GM23338 (cell line): ENCODE measurements at regions not wholly inside any gene's neighbourhood (a gene's known extent, or its start where the extent isn't known, plus 50 kb on each side); places are given as distances from the start of the nearest gene placed in this dataset.

ENCODE experiments used
- EZH2phosphoT487 ChIP-seq: fragments of 200-600 bp; sonication (generic); IDR thresholded peaks from one replicate; pipeline ENCODE4 v1.8.1; 2018; ENCODE audit warnings: antibody characterized with exemption; ENCODE audit not compliant: unreplicated experiment
- STAT1 ChIP-seq: IDR thresholded peaks from one replicate; pipeline ENCODE4 v1.6.1; 2016; ENCODE audit warnings: antibody characterized with exemption; ENCODE audit not compliant: unreplicated experiment
- TF ChIP-seq, protein P1 (sequence below): fragments of 250-450 bp; sonication (Bioruptor Pico); IDR thresholded peaks from 2 replicates; pipeline ENCODE4 v1.5.0; 2020; ENCODE audit warnings: mild to moderate bottlenecking, moderate library complexity
- TF ChIP-seq, protein P2 (sequence below): IDR thresholded peaks from 2 replicates; pipeline ENCODE4 v1.6.1; 2016; ENCODE audit warnings: antibody characterized with exemption
- TF ChIP-seq, protein P3 (sequence below), 2 experiments: fragments of 200-600 bp in 1 of 2; sonication (generic) in 1 of 2; conservative IDR thresholded peaks; 2 replicates each; pipeline versions ENCODE4 v1.5.1 to v1.6.1; 2016 to 2017; ENCODE audit warnings: antibody characterized with exemption in 2 of 2, low read depth in 2 of 2, mild to moderate bottlenecking in 2 of 2, moderate library complexity in 1 of 2

- TF ChIP-seq, protein P1, sequence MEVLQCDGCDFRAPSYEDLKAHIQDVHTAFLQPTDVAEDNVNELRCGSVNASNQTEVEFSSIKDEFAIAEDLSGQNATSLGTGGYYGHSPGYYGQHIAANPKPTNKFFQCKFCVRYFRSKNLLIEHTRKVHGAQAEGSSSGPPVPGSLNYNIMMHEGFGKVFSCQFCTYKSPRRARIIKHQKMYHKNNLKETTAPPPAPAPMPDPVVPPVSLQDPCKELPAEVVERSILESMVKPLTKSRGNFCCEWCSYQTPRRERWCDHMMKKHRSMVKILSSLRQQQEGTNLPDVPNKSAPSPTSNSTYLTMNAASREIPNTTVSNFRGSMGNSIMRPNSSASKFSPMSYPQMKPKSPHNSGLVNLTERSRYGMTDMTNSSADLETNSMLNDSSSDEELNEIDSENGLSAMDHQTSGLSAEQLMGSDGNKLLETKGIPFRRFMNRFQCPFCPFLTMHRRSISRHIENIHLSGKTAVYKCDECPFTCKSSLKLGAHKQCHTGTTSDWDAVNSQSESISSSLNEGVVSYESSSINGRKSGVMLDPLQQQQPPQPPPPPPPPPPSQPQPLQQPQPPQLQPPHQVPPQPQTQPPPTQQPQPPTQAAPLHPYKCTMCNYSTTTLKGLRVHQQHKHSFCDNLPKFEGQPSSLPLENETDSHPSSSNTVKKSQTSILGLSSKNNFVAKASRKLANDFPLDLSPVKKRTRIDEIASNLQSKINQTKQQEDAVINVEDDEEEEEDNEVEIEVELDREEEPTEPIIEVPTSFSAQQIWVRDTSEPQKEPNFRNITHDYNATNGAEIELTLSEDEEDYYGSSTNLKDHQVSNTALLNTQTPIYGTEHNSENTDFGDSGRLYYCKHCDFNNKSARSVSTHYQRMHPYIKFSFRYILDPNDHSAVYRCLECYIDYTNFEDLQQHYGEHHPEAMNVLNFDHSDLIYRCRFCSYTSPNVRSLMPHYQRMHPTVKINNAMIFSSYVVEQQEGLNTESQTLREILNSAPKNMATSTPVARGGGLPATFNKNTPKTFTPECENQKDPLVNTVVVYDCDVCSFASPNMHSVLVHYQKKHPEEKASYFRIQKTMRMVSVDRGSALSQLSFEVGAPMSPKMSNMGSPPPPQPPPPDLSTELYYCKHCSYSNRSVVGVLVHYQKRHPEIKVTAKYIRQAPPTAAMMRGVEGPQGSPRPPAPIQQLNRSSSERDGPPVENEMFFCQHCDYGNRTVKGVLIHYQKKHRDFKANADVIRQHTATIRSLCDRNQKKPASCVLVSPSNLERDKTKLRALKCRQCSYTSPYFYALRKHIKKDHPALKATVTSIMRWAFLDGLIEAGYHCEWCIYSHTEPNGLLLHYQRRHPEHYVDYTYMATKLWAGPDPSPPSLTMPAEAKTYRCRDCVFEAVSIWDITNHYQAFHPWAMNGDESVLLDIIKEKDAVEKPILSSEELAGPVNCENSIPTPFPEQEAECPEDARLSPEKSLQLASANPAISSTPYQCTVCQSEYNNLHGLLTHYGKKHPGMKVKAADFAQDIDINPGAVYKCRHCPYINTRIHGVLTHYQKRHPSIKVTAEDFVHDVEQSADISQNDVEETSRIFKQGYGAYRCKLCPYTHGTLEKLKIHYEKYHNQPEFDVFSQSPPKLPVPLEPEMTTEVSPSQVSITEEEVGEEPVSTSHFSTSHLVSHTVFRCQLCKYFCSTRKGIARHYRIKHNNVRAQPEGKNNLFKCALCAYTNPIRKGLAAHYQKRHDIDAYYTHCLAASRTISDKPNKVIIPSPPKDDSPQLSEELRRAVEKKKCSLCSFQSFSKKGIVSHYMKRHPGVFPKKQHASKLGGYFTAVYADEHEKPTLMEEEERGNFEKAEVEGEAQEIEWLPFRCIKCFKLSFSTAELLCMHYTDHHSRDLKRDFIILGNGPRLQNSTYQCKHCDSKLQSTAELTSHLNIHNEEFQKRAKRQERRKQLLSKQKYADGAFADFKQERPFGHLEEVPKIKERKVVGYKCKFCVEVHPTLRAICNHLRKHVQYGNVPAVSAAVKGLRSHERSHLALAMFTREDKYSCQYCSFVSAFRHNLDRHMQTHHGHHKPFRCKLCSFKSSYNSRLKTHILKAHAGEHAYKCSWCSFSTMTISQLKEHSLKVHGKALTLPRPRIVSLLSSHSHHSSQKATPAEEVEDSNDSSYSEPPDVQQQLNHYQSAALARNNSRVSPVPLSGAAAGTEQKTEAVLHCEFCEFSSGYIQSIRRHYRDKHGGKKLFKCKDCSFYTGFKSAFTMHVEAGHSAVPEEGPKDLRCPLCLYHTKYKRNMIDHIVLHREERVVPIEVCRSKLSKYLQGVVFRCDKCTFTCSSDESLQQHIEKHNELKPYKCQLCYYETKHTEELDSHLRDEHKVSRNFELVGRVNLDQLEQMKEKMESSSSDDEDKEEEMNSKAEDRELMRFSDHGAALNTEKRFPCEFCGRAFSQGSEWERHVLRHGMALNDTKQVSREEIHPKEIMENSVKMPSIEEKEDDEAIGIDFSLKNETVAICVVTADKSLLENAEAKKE (CRISPR knock-in tag): no peak
- TF ChIP-seq, protein P2, sequence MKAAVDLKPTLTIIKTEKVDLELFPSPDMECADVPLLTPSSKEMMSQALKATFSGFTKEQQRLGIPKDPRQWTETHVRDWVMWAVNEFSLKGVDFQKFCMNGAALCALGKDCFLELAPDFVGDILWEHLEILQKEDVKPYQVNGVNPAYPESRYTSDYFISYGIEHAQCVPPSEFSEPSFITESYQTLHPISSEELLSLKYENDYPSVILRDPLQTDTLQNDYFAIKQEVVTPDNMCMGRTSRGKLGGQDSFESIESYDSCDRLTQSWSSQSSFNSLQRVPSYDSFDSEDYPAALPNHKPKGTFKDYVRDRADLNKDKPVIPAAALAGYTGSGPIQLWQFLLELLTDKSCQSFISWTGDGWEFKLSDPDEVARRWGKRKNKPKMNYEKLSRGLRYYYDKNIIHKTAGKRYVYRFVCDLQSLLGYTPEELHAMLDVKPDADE: no peak
- TF ChIP-seq, protein P3, sequence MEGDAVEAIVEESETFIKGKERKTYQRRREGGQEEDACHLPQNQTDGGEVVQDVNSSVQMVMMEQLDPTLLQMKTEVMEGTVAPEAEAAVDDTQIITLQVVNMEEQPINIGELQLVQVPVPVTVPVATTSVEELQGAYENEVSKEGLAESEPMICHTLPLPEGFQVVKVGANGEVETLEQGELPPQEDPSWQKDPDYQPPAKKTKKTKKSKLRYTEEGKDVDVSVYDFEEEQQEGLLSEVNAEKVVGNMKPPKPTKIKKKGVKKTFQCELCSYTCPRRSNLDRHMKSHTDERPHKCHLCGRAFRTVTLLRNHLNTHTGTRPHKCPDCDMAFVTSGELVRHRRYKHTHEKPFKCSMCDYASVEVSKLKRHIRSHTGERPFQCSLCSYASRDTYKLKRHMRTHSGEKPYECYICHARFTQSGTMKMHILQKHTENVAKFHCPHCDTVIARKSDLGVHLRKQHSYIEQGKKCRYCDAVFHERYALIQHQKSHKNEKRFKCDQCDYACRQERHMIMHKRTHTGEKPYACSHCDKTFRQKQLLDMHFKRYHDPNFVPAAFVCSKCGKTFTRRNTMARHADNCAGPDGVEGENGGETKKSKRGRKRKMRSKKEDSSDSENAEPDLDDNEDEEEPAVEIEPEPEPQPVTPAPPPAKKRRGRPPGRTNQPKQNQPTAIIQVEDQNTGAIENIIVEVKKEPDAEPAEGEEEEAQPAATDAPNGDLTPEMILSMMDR (conservative IDR thresholded peaks at IDR 0.05; ENCODE audit: low read depth in 2 of 2): no peak
- TF ChIP-seq STAT1 (no peak), EZH2phosphoT487 (no peak)
Measured at GRCh38 chr12:29004066-29004935, 144.8 kb upstream of the FAR2 start (continued).
